ENCODE measurements at regions not wholly inside any gene's neighbourhood (a gene's known extent, or its start where the extent isn't known, plus 50 kb on each side); places are given as distances from the start of the nearest gene placed in this dataset.
"Not testable (repeated sequence)": the region's sequence is repeated elsewhere in the genome, so short reads cannot be mapped to it uniquely, and the experiment has no call there.

DNA sequence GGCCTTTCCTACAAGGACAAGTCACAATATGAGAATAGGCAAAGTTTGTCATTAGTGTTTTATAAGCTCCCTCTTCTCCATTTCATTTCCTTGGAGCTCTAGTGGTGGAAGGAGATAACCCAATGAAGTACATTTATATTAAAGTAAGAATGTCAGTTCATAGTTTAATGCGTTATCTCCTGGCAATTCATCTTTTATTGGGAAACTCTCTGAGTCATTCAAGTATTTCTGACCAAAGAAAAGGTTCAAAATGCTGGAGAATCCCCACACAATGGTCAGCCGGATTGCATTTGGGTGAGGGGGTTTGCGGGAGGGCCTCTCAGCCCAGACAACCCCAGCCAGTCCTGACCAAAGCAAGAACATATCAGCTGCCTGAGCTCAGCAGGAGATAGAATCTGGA, 321.5 kb upstream of the NRP1 start:
- no peak for DNase-seq

DNA sequence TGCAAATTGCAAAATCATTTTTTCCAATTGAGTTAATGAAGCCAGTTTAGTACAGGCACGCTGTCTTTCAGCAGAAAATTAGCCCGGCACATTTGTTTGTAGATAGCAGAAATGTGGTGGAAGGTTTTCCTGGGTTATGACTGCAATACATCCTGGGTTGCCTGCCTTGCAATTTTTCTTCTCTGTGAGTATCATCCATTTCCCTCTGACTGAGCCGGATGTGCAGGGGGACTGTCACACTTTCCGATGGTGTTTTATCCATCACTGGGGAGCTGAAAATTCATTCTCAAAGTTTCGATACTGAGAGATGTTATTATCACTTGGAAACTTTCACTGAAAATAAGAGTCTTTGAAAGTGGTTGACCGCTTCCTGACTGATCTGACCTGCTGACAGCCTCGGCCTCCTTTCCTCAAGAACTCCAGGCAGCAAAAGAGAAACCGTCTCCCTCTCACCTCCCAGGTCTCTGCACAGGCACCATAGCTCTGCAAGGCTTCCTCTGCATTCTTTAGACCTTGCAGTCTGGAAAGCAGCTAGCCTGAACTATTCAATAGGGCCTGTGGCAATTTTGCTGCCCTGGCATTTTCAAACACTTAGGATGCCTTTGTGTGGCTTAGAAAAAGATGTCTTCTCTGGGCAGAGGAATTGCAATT, 320.8 kb upstream of the NRP1 start:
- DNase-seq: no peak

DNA sequence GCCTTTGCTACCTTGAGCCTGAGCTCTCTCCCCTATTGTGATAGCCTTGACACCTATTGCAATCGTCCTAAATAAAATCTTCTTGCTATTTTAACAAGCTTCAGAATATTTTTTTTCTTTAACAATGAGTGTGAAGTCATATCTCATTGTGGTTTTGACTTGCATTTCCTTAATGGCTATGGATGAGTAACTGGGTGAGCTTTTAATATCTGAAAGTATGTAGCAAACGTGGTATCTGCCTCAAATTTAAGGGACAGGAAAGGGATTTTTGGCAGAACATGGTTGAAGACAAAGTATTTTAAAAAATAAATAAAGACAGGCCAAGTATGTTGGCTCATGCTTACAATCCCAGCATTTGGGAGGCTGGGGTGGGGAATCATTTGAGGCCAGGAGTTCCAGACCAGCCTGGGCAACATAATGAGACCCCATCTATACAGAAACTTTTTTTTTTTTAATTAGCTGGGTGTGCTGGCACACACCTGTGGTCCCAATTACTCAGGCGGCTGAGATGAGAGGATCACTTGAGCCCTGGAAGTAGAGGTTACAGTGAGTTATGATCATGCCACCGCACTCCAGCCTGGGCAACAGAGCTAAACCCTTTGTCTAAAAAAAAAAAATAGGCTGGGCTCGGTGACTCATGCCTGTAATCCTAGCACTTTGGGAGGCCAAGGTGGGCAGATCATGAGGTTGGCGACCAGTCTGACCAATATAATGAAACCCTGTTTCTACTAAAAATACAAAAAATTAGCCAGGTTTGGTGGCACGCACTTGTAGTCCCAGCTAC, 319.3 kb upstream of the NRP1 start:
- no peak for DNase-seq

DNA sequence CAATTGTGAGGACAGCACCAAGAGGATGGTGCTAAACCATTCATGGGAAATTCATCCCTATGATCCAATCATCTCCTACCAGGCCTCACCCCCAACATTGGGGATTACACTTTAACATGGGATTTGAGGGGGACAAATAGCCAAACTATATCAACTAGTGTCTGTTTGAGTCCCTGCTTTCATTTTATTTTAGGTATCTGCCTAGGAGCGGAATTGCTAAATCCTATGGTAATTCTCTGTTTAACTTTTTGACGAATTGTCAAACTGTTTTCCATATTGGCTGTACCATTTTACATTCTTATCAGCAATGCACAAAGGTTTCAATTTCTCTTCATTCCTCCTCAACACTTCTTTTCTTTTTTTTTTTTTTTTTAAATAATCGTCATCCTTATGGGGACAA, 318.4 kb upstream of the NRP1 start:
- no peak for DNase-seq

DNA sequence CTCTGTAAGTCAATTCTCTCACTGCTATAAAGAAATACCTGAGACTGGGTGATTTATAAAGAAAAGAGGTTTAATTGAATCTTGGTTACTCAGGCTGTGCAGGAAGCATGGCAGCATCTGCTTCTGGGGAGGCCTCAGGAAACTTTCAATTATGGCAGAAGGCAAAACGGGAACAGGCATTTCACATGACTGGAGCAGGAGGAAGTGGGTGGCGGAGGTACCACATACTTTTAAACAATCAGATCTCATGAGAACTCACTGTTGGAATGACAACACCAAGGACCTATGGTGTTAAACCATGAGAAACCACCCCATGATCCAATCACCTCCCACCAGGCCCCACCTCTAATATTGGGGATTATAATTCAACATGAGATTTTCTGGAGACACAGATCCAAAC, 315.7 kb upstream of the NRP1 start:
- not testable (repeated sequence) for DNase-seq

DNA sequence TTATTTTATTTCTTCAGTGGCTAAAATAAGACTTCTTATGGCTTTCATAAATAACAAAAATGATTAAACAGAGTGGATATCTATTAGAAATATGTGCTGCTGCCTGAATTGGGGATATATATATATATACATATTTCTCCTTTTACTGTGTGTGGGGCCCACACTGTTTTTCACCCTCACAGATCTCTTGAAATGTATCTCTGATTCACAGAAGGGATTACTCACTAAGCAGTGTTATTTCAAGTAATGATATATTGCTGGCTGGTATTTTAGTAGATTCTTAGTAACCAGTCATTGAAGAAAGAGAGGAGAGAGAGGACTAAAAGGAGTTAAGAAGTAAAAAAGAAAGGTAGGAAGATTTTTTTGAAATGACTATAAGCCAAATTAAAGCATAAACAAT, 308.6 kb upstream of the NRP1 start:
- DNase-seq: no peak

DNA sequence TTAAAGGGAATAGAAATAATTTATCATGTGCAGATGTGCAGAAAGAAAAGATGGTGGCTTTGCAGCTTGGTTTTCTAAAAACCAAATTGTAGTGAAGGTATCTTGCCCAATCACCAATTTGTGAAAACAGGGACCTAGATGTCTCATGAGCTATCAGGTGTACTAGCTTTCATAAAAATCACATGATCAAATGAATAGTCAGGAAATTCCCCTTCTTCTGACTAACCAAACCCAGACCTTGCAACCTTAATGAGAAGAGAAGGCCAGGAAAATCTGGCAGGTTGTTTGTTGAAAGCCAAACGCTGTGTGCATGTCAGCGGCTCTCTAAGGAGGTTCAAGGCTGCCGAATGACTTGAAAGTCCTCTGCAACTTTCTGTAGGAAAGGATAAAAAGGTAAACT, 304.4 kb upstream of the NRP1 start:
- DNase-seq: no peak

DNA sequence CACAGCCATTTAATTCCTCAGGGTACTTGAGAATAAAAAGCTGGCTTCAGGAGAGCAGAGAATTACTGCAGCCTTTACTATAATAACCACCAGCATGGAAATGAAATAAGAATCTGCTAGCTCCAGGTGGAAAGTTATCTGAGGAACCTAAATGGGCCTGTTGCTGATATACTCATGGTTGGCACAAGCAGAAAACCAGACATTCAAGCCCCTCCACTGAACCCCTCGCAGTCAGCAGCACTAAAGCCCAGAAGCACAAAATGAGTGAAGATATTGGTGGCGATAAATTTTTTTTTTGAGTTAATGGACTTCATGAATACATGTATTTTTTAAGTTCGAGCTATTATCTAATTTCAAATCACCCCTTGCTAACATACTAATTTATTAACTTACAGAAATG, 303.9 kb upstream of the NRP1 start:
- DNase-seq: no peak

DNA sequence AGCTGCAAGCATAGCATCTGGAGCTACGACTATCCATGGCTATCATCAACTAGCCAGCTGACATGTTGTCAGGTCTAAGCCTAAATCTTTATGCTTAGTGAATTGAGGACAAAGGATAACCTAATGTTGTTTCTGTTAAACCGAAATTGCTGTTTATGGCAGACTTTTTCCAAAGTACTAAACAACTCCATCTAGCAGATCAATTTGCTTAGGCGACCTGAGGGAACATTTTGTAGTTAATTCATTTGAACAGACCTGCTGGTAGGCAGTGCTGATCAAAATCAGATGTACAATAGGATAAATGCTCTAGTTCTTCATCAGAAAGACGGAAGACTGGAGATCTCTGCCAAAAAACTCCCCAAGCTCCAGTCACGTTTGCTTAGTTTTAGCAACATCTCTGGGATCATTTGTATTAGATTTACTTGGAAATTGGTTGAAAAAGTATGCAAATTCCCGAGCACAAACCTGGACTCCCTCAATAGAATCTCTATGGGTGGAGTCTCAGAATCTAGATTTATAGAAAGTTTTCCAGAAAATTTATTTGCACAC, 301.6 kb upstream of the NRP1 start:
- no peak for DNase-seq

DNA sequence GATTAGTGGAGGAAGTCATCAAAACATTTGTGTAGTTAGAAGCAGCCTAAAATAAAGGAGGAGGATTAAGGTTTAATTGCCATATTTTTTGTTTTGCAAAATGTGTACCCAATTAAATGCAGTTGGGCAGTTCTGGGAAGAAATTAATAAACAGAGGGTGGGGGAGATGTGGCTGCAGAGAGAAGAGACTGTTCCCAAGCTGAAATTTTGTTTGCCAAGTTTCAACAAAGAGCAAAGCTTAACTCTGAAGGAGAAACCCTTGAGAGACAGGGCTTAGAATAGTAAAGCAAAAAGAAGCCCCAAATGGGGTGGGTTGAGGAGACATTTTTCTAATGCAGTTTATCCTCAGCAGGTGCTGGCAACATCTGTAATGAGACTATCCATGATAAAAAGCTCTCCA, 298.0 kb upstream of the NRP1 start:
- no peak for DNase-seq

DNA sequence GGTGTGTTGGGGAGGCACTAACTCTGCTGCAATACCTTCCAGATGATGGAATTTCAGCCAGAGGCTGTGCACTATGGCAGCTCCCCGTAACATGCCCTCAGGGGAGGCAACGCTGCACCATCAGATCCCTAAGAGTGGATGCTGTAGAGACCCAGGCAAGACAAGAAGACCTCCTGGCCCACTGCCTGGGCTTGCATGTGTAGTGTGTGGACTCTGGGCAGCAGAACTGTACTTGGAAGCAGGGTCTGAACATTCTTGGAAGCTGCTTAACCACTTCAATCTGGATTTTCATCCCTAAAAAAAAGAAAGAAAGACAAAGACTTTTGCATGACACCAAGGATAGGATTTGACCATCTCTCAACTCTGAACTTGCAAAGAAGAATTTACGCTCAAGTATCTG, 297.5 kb upstream of the NRP1 start:
- DNase-seq: no peak

DNA sequence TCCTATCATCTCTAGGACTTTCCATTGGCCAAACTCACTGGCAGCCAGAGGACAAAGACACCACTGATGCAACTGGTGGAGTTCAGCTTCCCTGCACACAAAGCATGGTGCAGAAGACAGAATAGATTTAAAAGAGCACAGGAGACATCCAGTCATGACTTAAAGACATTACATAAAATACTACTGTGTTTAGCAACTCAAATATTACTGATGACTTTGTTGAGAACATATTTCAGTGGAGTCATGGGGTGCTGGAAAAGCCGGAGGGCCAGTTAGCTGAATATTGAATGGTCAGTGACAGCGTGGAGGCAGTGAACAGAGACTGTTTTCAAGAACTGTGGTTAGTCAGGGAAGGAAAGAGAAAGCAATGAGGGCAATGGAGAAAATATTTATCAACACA, 296.3 kb upstream of the NRP1 start:
- no peak for DNase-seq

DNA sequence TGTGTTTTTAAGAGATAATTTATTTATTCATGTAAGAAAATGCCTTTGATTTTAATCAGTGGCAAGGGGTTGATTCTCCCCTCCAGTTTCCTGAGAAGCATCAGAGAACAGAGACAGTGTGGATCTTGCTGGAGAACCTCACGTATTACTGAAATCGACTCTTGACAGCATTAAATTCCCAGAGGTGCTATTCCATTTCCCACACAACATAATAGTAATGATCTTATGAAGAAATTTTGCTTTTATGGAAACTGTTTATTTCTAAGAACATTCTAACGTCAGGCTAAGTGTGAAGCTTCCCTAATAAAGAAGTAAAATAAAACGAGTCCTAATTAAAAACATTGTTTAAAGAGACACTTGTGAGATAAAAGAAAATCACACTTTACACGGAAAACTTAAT, 293.1 kb upstream of the NRP1 start:
- DNase-seq: no peak

DNA sequence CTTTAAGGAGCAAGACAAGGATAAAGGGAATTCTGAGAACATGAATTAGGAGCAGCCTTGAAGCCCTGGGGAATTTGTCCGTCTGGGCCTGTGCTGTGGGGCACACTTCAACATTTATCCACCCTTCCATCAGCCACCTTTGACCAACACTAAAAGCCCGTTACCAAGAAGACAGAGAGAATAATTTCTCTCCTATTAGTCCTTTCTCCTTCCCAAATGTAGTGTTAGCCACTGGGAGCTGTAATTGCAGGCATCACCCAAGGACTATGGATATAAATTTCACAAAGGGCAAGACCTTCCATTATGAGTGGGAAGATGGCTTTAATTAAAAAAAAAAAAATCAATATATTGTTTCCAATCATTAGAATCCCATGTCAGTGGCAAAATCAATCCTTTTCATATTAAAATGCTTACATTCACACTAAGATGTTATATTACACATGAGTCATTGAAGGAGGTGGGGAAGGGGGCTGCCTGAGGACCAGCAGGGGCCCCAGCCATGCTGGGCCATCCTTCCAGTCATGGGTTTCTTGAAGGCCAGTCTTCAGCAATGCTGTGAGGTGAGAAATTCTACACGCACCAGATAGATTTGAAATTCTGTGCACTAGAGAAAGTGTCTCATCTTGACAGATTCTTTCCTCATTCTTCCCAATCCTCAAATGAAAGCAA, 292.5 kb upstream of the NRP1 start:
- DNase-seq: no peak

DNA sequence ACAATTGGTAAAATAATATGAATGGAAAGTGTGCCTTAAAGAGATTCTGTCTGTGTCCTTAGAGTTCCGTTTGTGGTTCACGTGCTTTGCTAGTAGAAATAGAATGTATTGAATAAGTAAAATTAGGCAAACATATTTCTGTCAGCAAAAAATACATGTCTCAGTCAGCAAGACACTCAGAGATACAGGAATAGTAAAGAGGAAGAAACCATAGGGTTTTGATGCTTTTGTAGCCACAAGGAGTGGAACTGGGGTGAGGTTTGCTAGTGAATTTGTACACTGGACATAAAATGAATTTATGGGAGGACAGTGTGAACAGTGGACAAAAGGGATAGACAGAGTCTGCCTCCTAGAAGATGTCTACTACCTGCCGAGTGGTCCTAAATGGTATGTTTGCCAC, 289.2 kb upstream of the NRP1 start:
- DNase-seq: no peak

DNA sequence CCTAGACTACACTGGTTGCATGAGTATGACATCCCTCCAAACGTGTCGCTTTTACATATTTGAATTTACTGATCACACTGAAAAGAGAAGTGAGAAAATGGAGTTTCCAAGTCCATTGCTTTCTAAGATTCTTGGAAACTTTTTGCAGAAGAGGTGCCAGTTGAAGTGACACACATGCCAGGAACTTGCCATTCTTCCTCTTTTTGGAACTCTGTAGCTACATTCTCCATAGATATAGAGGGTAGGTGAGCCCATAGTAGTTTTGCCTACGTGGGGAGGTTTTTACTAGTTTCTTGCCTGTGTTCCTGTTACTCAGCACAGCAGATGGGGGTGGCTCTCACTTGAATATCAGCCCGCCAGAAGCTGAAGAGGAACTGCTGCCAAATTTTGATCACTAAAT, 286.6 kb upstream of the NRP1 start:
- DNase-seq: no peak

DNA sequence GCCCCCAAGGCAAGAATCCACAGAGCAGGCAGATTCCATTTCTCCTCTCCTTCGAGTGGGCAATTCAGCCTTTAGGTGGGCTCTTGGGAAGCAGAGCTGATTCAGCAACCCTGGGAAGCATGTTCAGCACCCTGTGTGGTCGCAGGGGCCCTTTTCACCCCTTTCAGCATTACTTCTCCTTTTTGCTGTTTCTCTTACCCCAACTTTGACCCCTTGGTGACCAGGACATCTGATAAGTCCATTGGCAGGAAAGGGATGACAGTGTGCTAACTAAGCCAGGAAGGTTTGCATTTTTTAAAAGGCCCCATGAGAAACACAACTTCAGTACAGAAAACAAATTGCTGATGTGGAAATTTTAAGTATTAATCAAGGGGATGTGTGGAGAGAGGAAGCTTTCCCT, 283.7 kb upstream of the NRP1 start:
- no peak for DNase-seq

DNA sequence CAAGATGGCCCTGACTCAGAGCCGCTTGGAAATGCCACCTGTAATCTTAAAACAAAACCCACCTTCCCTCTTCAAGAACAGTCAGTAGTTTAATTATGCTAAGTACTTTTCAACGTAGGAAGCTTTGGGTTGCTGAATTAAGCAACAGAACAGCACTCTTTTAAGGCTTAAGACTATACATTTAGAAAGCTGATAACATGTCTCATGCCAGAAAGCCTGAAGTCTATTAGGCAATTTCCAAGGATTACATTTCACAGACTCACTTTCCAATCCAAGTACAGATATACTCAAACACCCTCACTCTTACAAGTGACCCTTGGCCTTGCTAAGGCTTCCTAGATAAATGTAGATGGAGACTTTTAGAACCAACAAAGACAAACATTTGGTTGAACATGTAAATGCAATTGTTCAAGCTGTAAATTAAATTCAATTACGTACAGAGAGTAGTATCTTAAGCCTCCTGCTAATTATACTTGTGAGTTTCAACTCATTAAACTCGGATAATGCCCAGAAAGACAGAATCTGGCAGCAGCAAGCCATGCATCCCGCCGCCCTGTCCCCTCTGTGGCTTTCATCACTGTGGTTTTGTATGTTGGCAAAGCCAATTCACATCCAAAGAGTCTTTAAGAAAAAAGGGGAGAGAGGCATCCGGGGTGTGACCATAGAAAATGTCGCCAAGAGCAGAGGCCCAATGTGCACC, 283.1 kb upstream of the NRP1 start:
- no peak for DNase-seq

DNA sequence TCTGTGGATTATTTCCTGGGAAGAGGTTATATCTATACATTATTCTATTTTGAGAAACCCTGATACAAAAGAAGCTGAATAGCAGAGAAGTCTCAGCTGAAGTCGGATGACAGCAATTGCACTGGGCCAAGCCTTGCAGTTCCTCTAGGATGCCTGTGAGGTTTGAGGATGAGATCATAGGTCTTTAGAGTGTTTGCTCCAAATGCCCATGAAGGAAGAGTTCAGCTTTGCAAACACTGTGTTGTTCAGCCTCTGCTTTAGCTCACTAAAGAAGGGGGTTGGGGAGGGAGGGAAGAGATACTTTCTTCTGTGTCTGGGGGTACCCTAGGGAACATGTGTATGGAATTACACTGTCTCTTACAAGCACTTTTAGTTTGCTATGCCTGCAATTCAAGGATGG, 282.5 kb upstream of the NRP1 start:
- DNase-seq: no peak

DNA sequence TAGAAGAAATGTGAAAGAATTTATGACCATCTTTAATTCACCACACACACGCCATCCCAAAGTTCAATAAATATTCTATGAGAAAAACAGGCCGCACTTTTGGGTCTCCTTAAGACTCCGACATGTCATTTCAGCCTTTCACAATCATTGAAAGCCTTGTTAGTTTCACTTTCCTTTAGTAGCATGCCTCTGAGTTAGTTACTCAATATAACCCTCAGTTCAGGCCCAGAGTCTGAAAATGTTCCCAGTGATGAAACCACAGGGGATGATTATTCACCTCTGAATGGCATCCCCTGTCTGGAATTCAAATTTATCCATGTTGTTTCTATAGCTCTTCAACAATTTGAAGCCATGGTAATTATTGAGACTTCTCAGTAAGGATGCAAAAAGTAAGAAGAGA, 278.1 kb upstream of the NRP1 start:
- no peak for DNase-seq

DNA sequence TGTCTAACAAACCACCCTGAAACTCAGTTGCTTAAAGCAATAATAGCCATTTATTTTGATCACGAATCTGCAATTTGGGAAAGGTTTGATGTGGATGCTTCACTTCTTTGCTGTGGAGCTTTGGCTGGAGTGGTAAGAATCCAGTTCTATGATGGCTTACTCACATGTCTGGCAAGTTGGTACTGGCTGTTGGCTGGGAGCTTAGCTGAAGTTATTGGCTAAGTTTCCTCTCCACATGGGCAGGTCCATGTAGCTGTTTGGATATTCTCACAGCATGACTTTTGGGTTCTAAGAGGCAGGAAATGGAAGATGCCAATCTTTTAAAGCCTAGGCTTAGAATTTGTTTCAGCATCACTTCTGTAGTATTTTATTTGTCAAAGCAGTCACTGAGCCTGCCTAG, 277.6 kb upstream of the NRP1 start:
- DNase-seq: no peak

DNA sequence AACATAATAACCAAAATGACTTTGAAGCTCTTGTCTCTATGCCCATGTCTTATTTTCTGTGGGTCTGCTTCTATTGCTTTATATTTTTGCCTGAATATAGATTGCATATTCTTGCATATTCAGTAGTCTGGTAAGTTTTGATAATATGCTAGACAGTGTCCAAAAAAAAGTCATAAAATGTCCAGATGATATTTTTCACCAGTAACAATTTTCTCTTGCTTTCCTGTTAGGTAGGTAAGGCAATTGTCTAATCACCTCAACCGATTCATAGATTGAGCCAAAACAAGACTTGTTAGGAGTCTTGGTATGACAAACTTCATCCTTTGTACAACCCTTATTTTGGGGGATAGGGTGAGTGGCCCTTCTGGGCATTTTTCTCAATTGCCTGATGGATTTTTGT, 277.0 kb upstream of the NRP1 start:
- no peak for DNase-seq

DNA sequence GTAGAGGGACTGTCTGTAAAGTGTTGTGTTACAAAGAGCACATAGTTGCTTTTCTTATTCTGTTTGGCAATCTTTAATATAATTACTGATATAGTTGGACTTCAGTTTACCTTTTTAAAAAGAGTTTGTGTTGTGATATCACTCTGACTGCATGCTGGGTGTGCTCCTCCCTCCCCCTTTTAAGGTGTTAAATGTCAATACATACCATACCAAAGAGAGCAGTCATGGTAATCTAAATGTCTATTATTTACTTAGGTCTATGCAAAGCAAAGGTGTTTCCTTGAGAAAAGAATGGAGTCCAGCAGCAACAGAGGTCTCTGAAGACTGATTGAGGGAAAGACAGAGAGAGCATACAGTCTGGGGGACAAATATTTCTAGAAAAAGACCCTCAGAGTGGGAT, 275.1 kb upstream of the NRP1 start:
- no peak for DNase-seq

Data from renal pelvis (tissue), 1 donor.